H1 (cell line): ENCODE measurements at regions not wholly inside any gene's neighbourhood (a gene's known extent, or its start where the extent isn't known, plus 50 kb on each side); places are given as distances from the start of the nearest gene placed in this dataset.

ENCODE experiments used
- CTCF ChIA-PET: fragments of 300-600 bp; sonication (Branson Sonifier 250); formaldehyde crosslinking; loops from one replicate; lab custom pipeline; 2021; ENCODE audit not compliant: partially characterized antibody; lab: Charles Lee
- POLR2A ChIA-PET: fragments of 300-600 bp; sonication (Branson Sonifier 250); formaldehyde crosslinking; loops from one replicate; lab custom pipeline; 2021; ENCODE audit warnings: inconsistent platforms; ENCODE audit not compliant: partially characterized antibody; lab: Charles Lee
- DNase-seq, 2 experiments: peaks; one replicate each; pipeline versions ENCODE4 v3.0.0 to v3.0.0-alpha.2; 2010 to 2022; ENCODE audit warnings: low spot score in 2 of 2, low read depth in 1 of 2, mixed read lengths in 1 of 2
- FAIRE-seq: peaks from 2 replicates; lab custom pipeline; 2011; peaks lifted over from hg19 to GRCh38; lab: Jason Lieb, UNC
- H2AFZ ChIP-seq: 2 replicates; pipeline ENCODE4 v1.8.1; 2012; ENCODE audit warnings: low read length, inconsistent platforms
- H2AK5ac ChIP-seq: 2 replicates; pipeline ENCODE4 v1.6.1; 2013; ENCODE audit warnings: low read depth, low read length
- H2BK120ac ChIP-seq: replicated peaks from 2 replicates; pipeline ENCODE3; 2013; ENCODE audit warnings: low read depth, low read length, inconsistent platforms
- H2BK12ac ChIP-seq: 2 replicates; pipeline ENCODE4 v1.6.1; 2013; ENCODE audit warnings: low read depth, low read length
- H2BK15ac ChIP-seq: 2 replicates; pipeline ENCODE4 v1.6.1; 2013; ENCODE audit warnings: low read length
- H2BK20ac ChIP-seq: 2 replicates; pipeline ENCODE4 v1.6.1; 2013; ENCODE audit warnings: low read length
- H2BK5ac ChIP-seq: 2 replicates; pipeline ENCODE4 v1.6.1; 2013; ENCODE audit warnings: low read depth, low read length
- H3K14ac ChIP-seq: 2 replicates; pipeline ENCODE4 v1.6.1; 2013; ENCODE audit warnings: inconsistent platforms; ENCODE audit not compliant: insufficient read length
- H3K18ac ChIP-seq: 2 replicates; pipeline ENCODE4 v1.6.1; 2013; ENCODE audit warnings: low read length; ENCODE audit errors: extremely low read depth
- H3K23ac ChIP-seq: 2 replicates; pipeline ENCODE4 v1.6.1; 2013; ENCODE audit warnings: inconsistent platforms; ENCODE audit not compliant: insufficient read length
- H3K23me2 ChIP-seq: 2 replicates; pipeline ENCODE4 v1.6.1; 2013; ENCODE audit warnings: low read depth, low read length
- H3K27ac ChIP-seq: 2 replicates; pipeline ENCODE4 v1.6.1; 2011; ENCODE audit warnings: low read depth, low read length, inconsistent platforms
- H3K27me3 ChIP-seq, 4 experiments: replicated peaks in 1 of 4; 1 replicate in 1 of 4; 2 replicates in 3 of 4; pipeline versions ENCODE4 v1.6.1 to v1.8.1; 2011 to 2013; ENCODE audit warnings: low read length in 3 of 4, mild to moderate bottlenecking in 3 of 4, inconsistent platforms in 2 of 4, mixed read lengths in 2 of 4, moderate library complexity in 1 of 4; ENCODE audit not compliant: control insufficient read depth in 3 of 4, insufficient read depth in 3 of 4; ENCODE audit errors: extremely low read depth in 1 of 4
- H3K36me3 ChIP-seq, 4 experiments: 2 replicates each; pipeline versions ENCODE4 v1.6.1 to v1.8.1; 2011 to 2013; ENCODE audit warnings: mild to moderate bottlenecking in 4 of 4, low read length in 3 of 4, moderate library complexity in 2 of 4, control low read depth in 1 of 4, inconsistent platforms in 1 of 4; ENCODE audit not compliant: insufficient read depth in 4 of 4, control insufficient read depth in 2 of 4
- H3K4ac ChIP-seq: replicated peaks from 2 replicates; pipeline ENCODE3; 2013; ENCODE audit warnings: low read length, low read depth, mixed read lengths, inconsistent platforms; ENCODE audit not compliant: insufficient read length
- H3K4me1 ChIP-seq, 4 experiments: replicated peaks in 1 of 4; 1 replicate in 1 of 4; 2 replicates in 3 of 4; pipeline versions ENCODE4 v1.6.1 to v1.8.1; 2011 to 2013; ENCODE audit warnings: low read length in 3 of 4, inconsistent platforms in 2 of 4, mixed read lengths in 1 of 4; ENCODE audit not compliant: insufficient read depth in 4 of 4, control insufficient read depth in 3 of 4
- H3K4me2 ChIP-seq, 2 experiments: 2 replicates each; pipeline versions ENCODE4 v1.6.1 to v1.8.1; 2011 to 2013; ENCODE audit warnings: low read depth in 2 of 2, low read length in 2 of 2, control low read depth in 1 of 2, inconsistent platforms in 1 of 2, mild to moderate bottlenecking in 1 of 2; ENCODE audit not compliant: insufficient read depth in 1 of 2
- H3K4me3 ChIP-seq, 4 experiments: fragments of 200-600, 300-600 bp in 1 of 4; sonication (generic), shearing (Covaris generic), sonication (Bioruptor Twin) in 1 of 4; 2 replicates each; pipeline versions ENCODE4 v1.5.1 to v1.8.1; 2011 to 2016; ENCODE audit warnings: low read length in 4 of 4, low read depth in 3 of 4, control low read depth in 2 of 4, inconsistent platforms in 2 of 4, mild to moderate bottlenecking in 2 of 4, mixed read lengths in 1 of 4, moderate library complexity in 1 of 4; ENCODE audit not compliant: insufficient read depth in 2 of 4; ENCODE audit errors: extremely low read depth in 1 of 4
- H3K56ac ChIP-seq: replicated peaks from 2 replicates; pipeline ENCODE3; 2013; ENCODE audit warnings: low read depth, mild to moderate bottlenecking, mixed read lengths, low read length, inconsistent platforms; ENCODE audit not compliant: insufficient read length
- H3K79me1 ChIP-seq: 2 replicates; pipeline ENCODE4 v1.6.1; 2013; ENCODE audit warnings: low read depth, low read length, control low read depth
- H3K79me2 ChIP-seq, 2 experiments: 2 replicates each; pipeline versions ENCODE4 v1.6.1 to v1.8.1; 2012 to 2013; ENCODE audit warnings: low read length in 2 of 2, mild to moderate bottlenecking in 2 of 2, inconsistent platforms in 1 of 2; ENCODE audit not compliant: insufficient read depth in 2 of 2, control insufficient read depth in 1 of 2
- H3K9ac ChIP-seq, 4 experiments: replicated peaks in 1 of 4; 1 replicate in 1 of 4; 2 replicates in 3 of 4; pipeline versions ENCODE4 v1.6.1 to v1.8.1; 2011 to 2013; ENCODE audit warnings: low read depth in 3 of 4, low read length in 3 of 4, control low read depth in 2 of 4, mild to moderate bottlenecking in 2 of 4, moderate library complexity in 2 of 4, inconsistent platforms in 1 of 4; ENCODE audit errors: extremely low read depth in 1 of 4
- H3K9me3 ChIP-seq, 2 experiments: 2 replicates each; pipeline versions ENCODE4 v1.6.1 to v1.8.1; 2012 to 2013; ENCODE audit warnings: mild to moderate bottlenecking in 2 of 2, moderate library complexity in 2 of 2, control low read depth in 1 of 2, inconsistent platforms in 1 of 2, low read depth in 1 of 2, low read length in 1 of 2, mixed read lengths in 1 of 2; ENCODE audit not compliant: insufficient read depth in 2 of 2
- H4K20me1 ChIP-seq, 2 experiments: replicated peaks in 1 of 2; 2 replicates each; pipeline versions ENCODE3 to v1.8.1; 2011 to 2013; ENCODE audit warnings: inconsistent platforms in 2 of 2, low read length in 2 of 2, mild to moderate bottlenecking in 1 of 2; ENCODE audit not compliant: insufficient read depth in 2 of 2, control insufficient read depth in 1 of 2
- H4K5ac ChIP-seq: 2 replicates; pipeline ENCODE4 v1.6.1; 2013; ENCODE audit warnings: low read length, low read depth, mixed read lengths, inconsistent platforms; ENCODE audit not compliant: insufficient read length
- H4K8ac ChIP-seq: 2 replicates; pipeline ENCODE4 v1.8.0; 2013; ENCODE audit warnings: mild to moderate bottlenecking, moderate library complexity, low read length, inconsistent platforms; ENCODE audit not compliant: insufficient read depth; ENCODE audit errors: extremely low read depth
- H4K91ac ChIP-seq: replicated peaks from 2 replicates; pipeline ENCODE3; 2013; ENCODE audit warnings: low read length, mixed read lengths, inconsistent platforms; ENCODE audit not compliant: insufficient read length
- CHD7 ChIP-seq: fragments of 300-600 bp; sonication (generic); IDR thresholded peaks from 2 replicates; pipeline ENCODE4 v1.7.1; 2012; ENCODE audit warnings: low read length, moderate library complexity, mild to moderate bottlenecking, inconsistent platforms; ENCODE audit not compliant: insufficient replicate concordance
- WGBS, 2 experiments: shearing (Covaris generic) in 1 of 2; methylation state at CpG; one replicate each; pipeline versions ENCODE4 v1.1.6 to v1.1.7; 2013 to 2015; ENCODE audit warnings: low lambda C conversion rate in 2 of 2, mixed read lengths in 2 of 2, inconsistent platforms in 1 of 2, low coverage in 1 of 2, missing lambda C conversion rate in 1 of 2; ENCODE audit not compliant: insufficient replicate concordance in 2 of 2, insufficient coverage in 1 of 2, insufficient read length in 1 of 2; ENCODE audit errors: extremely low coverage in 1 of 2, missing lambda C conversion rate in 1 of 2; 5-methylcytosine and 5-hydroxymethylcytosine counted together

DNA sequence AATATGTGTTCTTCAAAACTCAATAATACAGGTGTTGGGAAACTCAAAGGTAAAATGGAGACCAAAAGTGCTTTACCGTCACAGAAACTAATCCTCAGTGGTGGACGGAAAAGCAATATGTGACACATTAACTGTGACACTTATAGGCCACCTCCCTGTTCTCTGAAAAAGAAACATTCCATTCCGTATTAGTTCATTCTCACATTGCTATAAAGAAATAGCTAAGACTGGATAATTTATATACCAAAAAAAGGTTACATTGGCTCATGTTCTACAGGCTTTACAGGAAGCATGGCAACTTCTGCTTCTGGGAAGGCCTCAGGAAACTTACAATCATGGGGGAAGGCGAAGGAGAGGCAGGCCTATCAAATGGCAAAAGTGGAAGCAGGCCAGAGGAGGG lies 435.3 kb upstream of the HTR2A start:
- Histone ChIP-seq H3K4me2 (no peak overlapping the region), H3K4me3 (no peak overlapping the region), H3K4ac (no peak overlapping the region), H4K5ac (no peak overlapping the region), H3K27me3 (no peaks in the 10 kb centered on the region), H3K18ac (no peak overlapping the region), H2BK15ac (no peak overlapping the region), H2BK120ac (no peak overlapping the region), H2AFZ (no peak overlapping the region), H4K20me1 (no peaks in the 10 kb centered on the region), H3K27ac (no peak overlapping the region), H2BK20ac (no peak overlapping the region), H3K14ac (no peak overlapping the region), H3K9ac (no peak overlapping the region), H3K56ac (no peak overlapping the region), H3K23me2 (no peaks in the 10 kb centered on the region), H2AK5ac (no peak overlapping the region), H2BK5ac (no peak overlapping the region), H3K36me3 (no peaks in the 10 kb centered on the region), H3K79me1 (no peaks in the 10 kb centered on the region), H2BK12ac (no peak overlapping the region), H3K9me3 (no peaks in the 10 kb centered on the region), H3K23ac (no peak overlapping the region), H4K91ac (no peak overlapping the region), H4K8ac (no peak overlapping the region), H3K79me2 (no peaks in the 10 kb centered on the region), H3K4me1 (no peaks in the 10 kb centered on the region)
- ChIA-PET CTCF (no interaction called here), POLR2A (no interaction called here)
- FAIRE-seq (no peak), DNase-seq (no peak)
- no peak for TF ChIP-seq CHD7
- 94% methylated on average over 4 of the region's 4 CpGs; no CpG with 5 or more reads in 1 of the 2 experiments for WGBS, 2 experiments
